GM12878 (cell line): ENCODE measurements at regions not wholly inside any gene's neighbourhood (a gene's known extent, or its start where the extent isn't known, plus 50 kb on each side); places are given as distances from the start of the nearest gene placed in this dataset.

Experiments used
- ATAC-seq: fragments of 200-7000 bp; cut with Tn5 transposase; 3 replicates; pipeline ENCODE4 v1.9.1; 2020; ENCODE audit warnings: mild to moderate bottlenecking, moderate library complexity
- BruUV-seq: library from RNA; stranded (reverse); fragments of 400-500 nt; replicated peaks from 2 replicates; lab custom pipeline; 2021; lab: Mats Ljungman, UMichigan
- CTCF ChIA-PET: fragments of 300-600 bp; sonication (Branson Sonifier 250); formaldehyde crosslinking; extraction: SDS; loops from one replicate; lab custom pipeline; 2021; ENCODE audit warnings: inconsistent platforms; lab: Yijun Ruan, JAX
- POLR2A ChIA-PET: fragments of 350-600 bp; formaldehyde crosslinking; extraction: SDS; loops from one replicate; lab custom pipeline; 2021; ENCODE audit warnings: inconsistent platforms; lab: Charles Lee
- RAD21 ChIA-PET: fragments of 300-600 bp; sonication (Branson Sonifier 250); formaldehyde crosslinking; loops from one replicate; lab custom pipeline; 2023; ENCODE audit warnings: antibody characterized with exemption; ENCODE audit not compliant: unreplicated experiment; lab: Charles Lee
- SMC1A ChIA-PET: fragments of 300-600 bp; sonication (Branson Sonifier 250); formaldehyde crosslinking; loops from one replicate; lab custom pipeline; 2023; ENCODE audit not compliant: unreplicated experiment, uncharacterized antibody; lab: Charles Lee
- DNase-seq: peaks from one replicate; pipeline ENCODE4 v3.0.0-alpha.2; 2011; ENCODE audit warnings: low read depth, low spot score
- FAIRE-seq: peaks from 3 replicates; lab custom pipeline; 2011; peaks lifted over from hg19 to GRCh38; lab: Jason Lieb, UNC
- H2AFZ ChIP-seq: 2 replicates; pipeline ENCODE4 v1.6.0; 2011; ENCODE audit warnings: low read depth, low read length, control low read depth; ENCODE audit not compliant: control insufficient read depth
- H3K27ac ChIP-seq: 2 replicates; pipeline ENCODE4 v1.5.1; 2011; ENCODE audit warnings: control low read depth; ENCODE audit not compliant: control insufficient read depth, insufficient read depth
- H3K27me3 ChIP-seq, 2 experiments: replicated peaks in 1 of 2; 2 replicates each; pipeline versions ENCODE4 v1.6.0 to v1.6.1; 2011; ENCODE audit warnings: low read length in 1 of 2; ENCODE audit not compliant: control insufficient read depth in 2 of 2, insufficient read depth in 2 of 2
- H3K36me3 ChIP-seq, 2 experiments: 2 replicates each; pipeline ENCODE4 v1.5.1; 2011; ENCODE audit warnings: low read length in 1 of 2; ENCODE audit not compliant: control insufficient read depth in 2 of 2, insufficient read depth in 2 of 2
- H3K4me1 ChIP-seq: 2 replicates; pipeline ENCODE4 v1.6.1; 2011; ENCODE audit warnings: mild to moderate bottlenecking, low read length, moderate library complexity, mixed read lengths; ENCODE audit not compliant: control insufficient read depth, insufficient read depth
- H3K4me2 ChIP-seq: 2 replicates; pipeline ENCODE4 v1.6.0; 2011; ENCODE audit warnings: control low read depth; ENCODE audit not compliant: control insufficient read depth, insufficient read depth
- H3K4me3 ChIP-seq: fragments of 200-600 bp; sonication (generic); 2 replicates; pipeline ENCODE4 v1.5.1; 2016
- H3K79me2 ChIP-seq: 2 replicates; pipeline ENCODE4 v1.6.0; 2011; ENCODE audit warnings: low read length; ENCODE audit not compliant: control insufficient read depth, insufficient read depth
- H3K9ac ChIP-seq: 2 replicates; pipeline ENCODE4 v1.8.0; 2011; ENCODE audit warnings: low read length, control low read depth, mixed read lengths; ENCODE audit not compliant: control insufficient read depth, insufficient read depth
- H3K9me3 ChIP-seq: replicated peaks from 3 replicates; pipeline ENCODE4 v1.5.1; 2011; ENCODE audit warnings: mild to moderate bottlenecking, low read length; ENCODE audit not compliant: control insufficient read depth, insufficient read depth
- H4K20me1 ChIP-seq: 2 replicates; pipeline ENCODE4 v1.6.0; 2011; ENCODE audit not compliant: control insufficient read depth, insufficient read depth
- DPF2 ChIP-seq: fragments of 450-650 bp; IDR thresholded peaks from 2 replicates; pipeline ENCODE4 v1.6.1; 2017; ENCODE audit warnings: mild to moderate bottlenecking
- E4F1 ChIP-seq: fragments of 450-650 bp; IDR thresholded peaks from 2 replicates; pipeline ENCODE4 v1.6.1; 2018; ENCODE audit warnings: borderline replicate concordance, mild to moderate bottlenecking; ENCODE audit not compliant: partially characterized antibody
- EZH2 ChIP-seq: IDR thresholded peaks from 2 replicates; pipeline ENCODE4 v1.6.1; 2012; ENCODE audit warnings: low read depth, mild to moderate bottlenecking, control low read depth, inconsistent platforms, low read length, borderline replicate concordance; ENCODE audit not compliant: control insufficient read depth
- HDAC2 ChIP-seq: fragments of 200-600 bp; sonication (generic); IDR thresholded peaks from 2 replicates; pipeline ENCODE4 v1.6.1; 2017
- JUNB ChIP-seq: IDR thresholded peaks from 2 replicates; pipeline ENCODE4 v1.6.1; 2016; ENCODE audit warnings: antibody characterized with exemption, mild to moderate bottlenecking
- MEF2B ChIP-seq: fragments of 450-650 bp; IDR thresholded peaks from 2 replicates; pipeline ENCODE4 v1.6.1; 2018; ENCODE audit warnings: mild to moderate bottlenecking, moderate library complexity; ENCODE audit not compliant: partially characterized antibody, poor library complexity, severe bottlenecking
- POLR2AphosphoS5 ChIP-seq: IDR thresholded peaks from 2 replicates; pipeline ENCODE4 v1.6.1; 2011; ENCODE audit warnings: mild to moderate bottlenecking, low read length, inconsistent platforms
- RAD21 ChIP-seq: IDR thresholded peaks from 2 replicates; pipeline ENCODE4 v1.6.1; 2011; ENCODE audit warnings: mild to moderate bottlenecking, low read depth, low read length, moderate library complexity; ENCODE audit not compliant: insufficient read depth
- RAD51 ChIP-seq: fragments of 450-650 bp; IDR thresholded peaks from 2 replicates; pipeline ENCODE4 v1.6.1; 2016; ENCODE audit warnings: moderate library complexity, mild to moderate bottlenecking, inconsistent platforms
- SIX5 ChIP-seq: IDR thresholded peaks from 2 replicates; pipeline ENCODE4 v1.6.1; 2011; ENCODE audit warnings: mild to moderate bottlenecking, low read depth, low read length, moderate library complexity; ENCODE audit not compliant: severe bottlenecking
- SP1 ChIP-seq: IDR thresholded peaks from one replicate; pipeline ENCODE4 v1.6.1; 2011; ENCODE audit warnings: low read depth, low read length
- STAT1 ChIP-seq: fragments of 450-650 bp; conservative IDR thresholded peaks from 2 replicates; pipeline ENCODE4 v1.6.1; 2014; ENCODE audit warnings: antibody characterized with exemption, mild to moderate bottlenecking
- ZNF384 ChIP-seq: IDR thresholded peaks from 2 replicates; pipeline ENCODE4 v1.6.1; 2012; ENCODE audit warnings: low read depth, mild to moderate bottlenecking, low read length, improper control_type of control experiment, borderline replicate concordance
- WGBS: methylation state at CpG from one replicate; pipeline ENCODE4 v1.1.6; 2016; ENCODE audit warnings: low lambda C conversion rate; ENCODE audit not compliant: insufficient replicate concordance, insufficient coverage; ENCODE audit errors: missing lambda C conversion rate; 5-methylcytosine and 5-hydroxymethylcytosine counted together
- in situ Hi-C: fragments of 300-500 bp; cut with MboI; formaldehyde crosslinking; loops from 9 replicates; pipeline ENCODE4 v1.14.3; 2018; ENCODE audit warnings: mixed read lengths
- intact Hi-C: fragments of 100-400 bp; cut with micrococcal nuclease; formaldehyde crosslinking; loops from one replicate; pipeline ENCODE4 v1.14.2; 2022; ENCODE audit not compliant: unreplicated experiment

- DNase-seq (no peak), FAIRE-seq (no peak), ATAC-seq (no peak)
- CTCF ChIA-PET, result no interaction called here
- BruUV-seq, result no TSS peak
- RAD21 ChIA-PET, result no interaction called here
- intact Hi-C loops (no loop called here), in situ Hi-C loops (no loop called here)
- H3K9me3 ChIP-seq, result no peaks in the 10 kb centered on the region
- TF ChIP-seq EZH2 (no peak), RAD51 (no peak), HDAC2 (no peak), MEF2B (no peak), POLR2AphosphoS5 (no peak), E4F1 (no peak), JUNB (no peak), DPF2 (no peak), RAD21 (no peak), STAT1 (no peak), ZNF384 (no peak), SP1 (no peak), SIX5 (no peak)
- TF ChIP-seq, all 136 proteins: peak for 0
- Histone ChIP-seq H3K4me2 (no peak overlapping the region), H4K20me1 (no peaks in the 10 kb centered on the region), H3K79me2 (no peaks in the 10 kb centered on the region), H3K4me3 (no peak overlapping the region), H3K36me3 (no peaks in the 10 kb centered on the region), H3K27ac (no peak overlapping the region), H3K4me1 (no peaks in the 10 kb centered on the region), H3K9ac (no peak overlapping the region), H3K27me3 (no peaks in the 10 kb centered on the region; a peak in 1 of 4 replicates), H2AFZ (no peak overlapping the region)
- POLR2A ChIA-PET, result no interaction called here
- whole genome bisulfite sequencing, result 44% methylated on average over 5 of the region's 5 CpGs
- SMC1A ChIA-PET, result no interaction called here
Measured at GRCh38 chr2:200211643-200212042, 94.8 kb upstream of the SPATS2L start.
